ENCODE measurements at regions not wholly inside any gene's neighbourhood (a gene's known extent, or its start where the extent isn't known, plus 50 kb on each side); places are given as distances from the start of the nearest gene placed in this dataset.

DNA sequence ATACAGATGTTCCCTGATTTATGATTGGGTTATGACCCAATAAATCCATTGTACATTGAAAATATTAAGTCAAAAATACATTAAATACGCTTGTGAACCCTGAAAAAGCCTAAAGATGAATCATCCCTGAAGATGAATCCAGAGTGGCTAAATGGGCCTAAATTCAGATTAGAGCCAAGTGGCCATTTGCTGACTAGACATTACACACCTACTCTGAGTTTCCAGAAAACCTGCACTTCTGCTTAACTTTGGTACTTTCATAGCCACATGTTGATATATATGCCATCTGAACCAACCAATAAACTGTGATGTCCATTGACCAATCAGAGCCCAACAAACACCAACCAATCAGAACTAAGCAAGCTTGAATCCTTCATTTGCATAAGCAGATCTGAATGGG is 106.9 kb downstream of the WT1 start:
- TF ChIP-seq EZH2 (IDR thresholded peaks at IDR 0.05) = no peak
- no peak for TF ChIP-seq POLR2AphosphoS5 (IDR thresholded peaks at IDR 0.05; ENCODE audit: borderline replicate concordance, low read depth, low read length)
